GM23338 (cell line): ENCODE measurements at regions not wholly inside any gene's neighbourhood (a gene's known extent, or its start where the extent isn't known, plus 50 kb on each side); places are given as distances from the start of the nearest gene placed in this dataset.

ENCODE experiments used
- ATAC-seq: fragments of 200-7000 bp; cut with Tn5 transposase; 3 replicates; pipeline ENCODE4 v1.9.1; 2020
- DNase-seq: peaks from one replicate; pipeline ENCODE4 v3.0.0-alpha.2; 2015; ENCODE audit warnings: low spot score
- H2AFZ ChIP-seq: fragments of 200-600 bp; sonication (generic); 2 replicates; pipeline ENCODE4 v1.8.0; 2016; ENCODE audit warnings: antibody characterized with exemption, mild to moderate bottlenecking, moderate library complexity
- H3F3A ChIP-seq: fragments of 200-600 bp; sonication (generic); replicated peaks from 2 replicates; pipeline ENCODE4 v1.8.0; 2017; ENCODE audit warnings: antibody characterized with exemption, mixed run types, low read depth
- H3K27ac ChIP-seq: fragments of 200-600 bp; sonication (generic); 2 replicates; pipeline ENCODE4 v1.6.1; 2016; ENCODE audit warnings: low read depth
- H3K27me3 ChIP-seq: fragments of 200-600 bp; sonication (generic); 2 replicates; pipeline ENCODE4 v1.8.0; 2016; ENCODE audit warnings: mild to moderate bottlenecking, mixed run types, moderate library complexity; ENCODE audit not compliant: insufficient read depth
- H3K36me3 ChIP-seq: fragments of 200-600 bp; sonication (generic); 2 replicates; pipeline ENCODE4 v1.8.0; 2016; ENCODE audit warnings: mild to moderate bottlenecking; ENCODE audit not compliant: insufficient read depth
- H3K4me1 ChIP-seq: fragments of 200-600 bp; sonication (generic); 2 replicates; pipeline ENCODE4 v1.8.0; 2016; ENCODE audit warnings: mild to moderate bottlenecking, moderate library complexity; ENCODE audit not compliant: insufficient read depth
- H3K4me2 ChIP-seq: fragments of 200-600 bp; sonication (generic); 2 replicates; pipeline ENCODE4 v1.7.1; 2017; ENCODE audit warnings: mixed run types
- H3K4me3 ChIP-seq: fragments of 200-600 bp; sonication (generic); 2 replicates; pipeline ENCODE4 v1.6.1; 2016; ENCODE audit warnings: mixed run types
- H3K79me2 ChIP-seq: fragments of 200-600 bp; sonication (generic); replicated peaks from 2 replicates; pipeline ENCODE4 v1.8.0; 2017; ENCODE audit warnings: mild to moderate bottlenecking; ENCODE audit not compliant: insufficient read depth
- H3K9me2 ChIP-seq: fragments of 200-600 bp; sonication (generic); 2 replicates; pipeline ENCODE4 v1.8.0; 2017; ENCODE audit not compliant: insufficient read depth
- H4K20me1 ChIP-seq: fragments of 200-600 bp; sonication (generic); replicated peaks from 2 replicates; pipeline ENCODE4 v1.8.0; 2017; ENCODE audit warnings: mild to moderate bottlenecking; ENCODE audit not compliant: insufficient read depth
- H3K27ac Mint-ChIP-seq: 2 replicates; pipeline ENCODE4 v1.8.0; 2020; ENCODE audit warnings: inconsistent platforms, mild to moderate bottlenecking, moderate library complexity, mixed read lengths
- H3K27me3 Mint-ChIP-seq: 3 replicates; pipeline ENCODE4 v1.8.0; 2022; ENCODE audit warnings: low read depth, mild to moderate bottlenecking, moderate library complexity, mixed read lengths, inconsistent platforms; ENCODE audit not compliant: insufficient read depth, poor library complexity
- H3K36me3 Mint-ChIP-seq: 3 replicates; pipeline ENCODE4 v1.8.0; 2021; ENCODE audit warnings: low read depth, mild to moderate bottlenecking, inconsistent platforms, moderate library complexity, mixed read lengths
- H3K4me1 Mint-ChIP-seq: 3 replicates; pipeline ENCODE4 v1.8.0; 2020; ENCODE audit warnings: mild to moderate bottlenecking, inconsistent platforms, mixed read lengths
- H3K4me3 Mint-ChIP-seq: 3 replicates; pipeline ENCODE4 v1.8.0; 2021; ENCODE audit warnings: moderate library complexity, mild to moderate bottlenecking, inconsistent platforms, mixed read lengths
- H3K9me3 Mint-ChIP-seq: 3 replicates; pipeline ENCODE4 v1.8.0; 2020; ENCODE audit warnings: moderate library complexity, mild to moderate bottlenecking, inconsistent platforms, mixed read lengths
- CREB1 ChIP-seq: fragments of 250-450 bp; sonication (Bioruptor Pico); IDR thresholded peaks from 2 replicates; pipeline ENCODE4 v1.5.0; 2020; ENCODE audit warnings: low read depth, mild to moderate bottlenecking, moderate library complexity
- ETS1 ChIP-seq: IDR thresholded peaks from 2 replicates; pipeline ENCODE4 v1.6.1; 2016; ENCODE audit warnings: antibody characterized with exemption
- EZH2 ChIP-seq: fragments of 200-600 bp; sonication (generic); IDR thresholded peaks from one replicate; pipeline ENCODE4 v1.8.0; 2017; ENCODE audit warnings: antibody characterized with exemption, mild to moderate bottlenecking, low read depth; ENCODE audit not compliant: unreplicated experiment
- EZH2phosphoT487 ChIP-seq: fragments of 200-600 bp; sonication (generic); IDR thresholded peaks from one replicate; pipeline ENCODE4 v1.8.1; 2018; ENCODE audit warnings: antibody characterized with exemption; ENCODE audit not compliant: unreplicated experiment
- JUNB ChIP-seq: IDR thresholded peaks from one replicate; pipeline ENCODE4 v1.6.1; 2016; ENCODE audit warnings: antibody characterized with exemption; ENCODE audit not compliant: unreplicated experiment
- NANOG ChIP-seq: IDR thresholded peaks from 2 replicates; pipeline ENCODE4 v1.6.1; 2016; ENCODE audit warnings: antibody characterized with exemption, borderline replicate concordance
- POLR2AphosphoS5 ChIP-seq: IDR thresholded peaks from 2 replicates; pipeline ENCODE4 v1.6.1; 2016; ENCODE audit warnings: antibody characterized with exemption, low read depth
- REST ChIP-seq: IDR thresholded peaks from one replicate; pipeline ENCODE4 v1.6.1; 2018; ENCODE audit warnings: antibody characterized with exemption; ENCODE audit not compliant: unreplicated experiment
- STAT1 ChIP-seq: IDR thresholded peaks from one replicate; pipeline ENCODE4 v1.6.1; 2016; ENCODE audit warnings: antibody characterized with exemption; ENCODE audit not compliant: unreplicated experiment
- ZNF114 ChIP-seq: fragments of 250-450 bp; sonication (Bioruptor Pico); IDR thresholded peaks from 2 replicates; pipeline ENCODE4 v1.5.0; 2020; ENCODE audit warnings: mild to moderate bottlenecking, moderate library complexity
- ZNF331 ChIP-seq: fragments of 250-450 bp; sonication (Bioruptor Pico); IDR thresholded peaks from 2 replicates; pipeline ENCODE4 v1.5.0; 2020; ENCODE audit warnings: low read depth, mild to moderate bottlenecking, moderate library complexity
- ZNF462 ChIP-seq: fragments of 250-450 bp; sonication (Bioruptor Pico); IDR thresholded peaks from 2 replicates; pipeline ENCODE4 v1.5.0; 2020; ENCODE audit warnings: mild to moderate bottlenecking, moderate library complexity
- TF ChIP-seq, protein P1 (sequence below), 2 experiments: fragments of 200-600 bp in 1 of 2; sonication (generic) in 1 of 2; conservative IDR thresholded peaks; 2 replicates each; pipeline versions ENCODE4 v1.5.1 to v1.6.1; 2016 to 2017; ENCODE audit warnings: antibody characterized with exemption in 2 of 2, low read depth in 2 of 2, mild to moderate bottlenecking in 2 of 2, moderate library complexity in 1 of 2

DNA sequence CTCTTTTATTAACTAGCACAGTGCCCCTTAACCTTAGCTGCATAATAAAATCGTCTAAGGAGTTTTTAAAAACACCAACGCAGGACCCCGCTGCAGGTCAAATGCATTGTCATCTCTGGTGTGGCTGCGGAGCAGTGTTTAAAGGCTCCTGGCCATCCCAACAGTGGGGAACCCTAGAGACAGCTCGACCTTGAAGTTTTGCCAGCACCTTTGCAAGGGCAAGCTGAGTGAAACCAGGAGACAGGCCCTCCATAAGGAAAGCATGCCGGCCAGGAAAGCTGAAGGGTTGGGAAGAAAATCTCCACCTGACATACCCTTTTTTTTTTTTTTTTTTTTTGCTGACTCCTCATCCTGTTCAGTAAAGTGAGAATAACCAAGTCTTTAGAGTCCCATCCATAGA is 349.0 kb downstream of the CMPK2 start:
- Mint-ChIP-seq H3K36me3 (no peaks in the 10 kb centered on the region), H3K4me3 (no peak overlapping the region), H3K27me3 (peaks cover under 1% of the 10 kb centered on the region), H3K27ac (no peak overlapping the region), H3K4me1 (peaks cover 4% of the 10 kb centered on the region; the same call in 1 of the 3 replicates), H3K9me3 (peaks cover 33% of the 10 kb centered on the region)
- Histone ChIP-seq H3K4me3 (no peak overlapping the region), H3K27ac (no peak overlapping the region), H3K36me3 (no peaks in the 10 kb centered on the region), H3K4me1 (no peaks in the 10 kb centered on the region), H3F3A (no peaks in the 10 kb centered on the region), H3K27me3 (no peaks in the 10 kb centered on the region), H3K9me2 (peaks cover 3% of the 10 kb centered on the region; the same call in 1 of the 2 replicates), H3K79me2 (no peaks in the 10 kb centered on the region), H2AFZ (0 out of 2 replicates have a peak overlapping the region, but pooled peaks have one; percentile 18), H3K4me2 (no peak overlapping the region), H4K20me1 (no peaks in the 10 kb centered on the region)
- DNase-seq (no peak), ATAC-seq (no peak)
- TF ChIP-seq CREB1 (CRISPR knock-in tag) (no peak), ZNF462 (CRISPR knock-in tag) (no peak), REST (no peak), NANOG (no peak), STAT1 (no peak), EZH2phosphoT487 (no peak), JUNB (no peak), ZNF331 (CRISPR knock-in tag) (no peak), POLR2AphosphoS5 (no peak), ETS1 (no peak), ZNF114 (CRISPR knock-in tag) (no peak), EZH2 (no peak)
- TF ChIP-seq, protein P1, sequence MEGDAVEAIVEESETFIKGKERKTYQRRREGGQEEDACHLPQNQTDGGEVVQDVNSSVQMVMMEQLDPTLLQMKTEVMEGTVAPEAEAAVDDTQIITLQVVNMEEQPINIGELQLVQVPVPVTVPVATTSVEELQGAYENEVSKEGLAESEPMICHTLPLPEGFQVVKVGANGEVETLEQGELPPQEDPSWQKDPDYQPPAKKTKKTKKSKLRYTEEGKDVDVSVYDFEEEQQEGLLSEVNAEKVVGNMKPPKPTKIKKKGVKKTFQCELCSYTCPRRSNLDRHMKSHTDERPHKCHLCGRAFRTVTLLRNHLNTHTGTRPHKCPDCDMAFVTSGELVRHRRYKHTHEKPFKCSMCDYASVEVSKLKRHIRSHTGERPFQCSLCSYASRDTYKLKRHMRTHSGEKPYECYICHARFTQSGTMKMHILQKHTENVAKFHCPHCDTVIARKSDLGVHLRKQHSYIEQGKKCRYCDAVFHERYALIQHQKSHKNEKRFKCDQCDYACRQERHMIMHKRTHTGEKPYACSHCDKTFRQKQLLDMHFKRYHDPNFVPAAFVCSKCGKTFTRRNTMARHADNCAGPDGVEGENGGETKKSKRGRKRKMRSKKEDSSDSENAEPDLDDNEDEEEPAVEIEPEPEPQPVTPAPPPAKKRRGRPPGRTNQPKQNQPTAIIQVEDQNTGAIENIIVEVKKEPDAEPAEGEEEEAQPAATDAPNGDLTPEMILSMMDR (conservative IDR thresholded peaks at IDR 0.05; ENCODE audit: low read depth in 2 of 2): no peak
